WTC11 (cell line): ENCODE measurements at regions not wholly inside any gene's neighbourhood (a gene's known extent, or its start where the extent isn't known, plus 50 kb on each side); places are given as distances from the start of the nearest gene placed in this dataset.

Experiments
- ATAC-seq: fragments of 200-7000 bp; cut with Tn5 transposase; 2 replicates; pipeline ENCODE4 v1.10.0; 2021; ENCODE audit warnings: mild to moderate bottlenecking, moderate library complexity
- CTCF ChIA-PET: fragments of 300-600 bp; sonication (Branson Sonifier 250); formaldehyde crosslinking; loops from one replicate; lab custom pipeline; 2021; ENCODE audit warnings: antibody characterized with exemption; lab: Charles Lee
- POLR2A ChIA-PET: fragments of 350-600 bp; sonication (Branson Sonifier 250); formaldehyde crosslinking; loops from one replicate; lab custom pipeline; 2021; ENCODE audit warnings: antibody characterized with exemption; lab: Charles Lee
- DNase-seq: peaks from one replicate; pipeline ENCODE4 v3.0.0; 2021; ENCODE audit warnings: low spot score
- H3K27ac Mint-ChIP-seq: 2 replicates; pipeline ENCODE4 v1.8.0; 2021; ENCODE audit warnings: mixed read lengths
- H3K27me3 Mint-ChIP-seq: 2 replicates; pipeline ENCODE4 v1.8.0; 2021; ENCODE audit warnings: low read depth, mild to moderate bottlenecking, moderate library complexity, mixed read lengths
- H3K36me3 Mint-ChIP-seq: 2 replicates; pipeline ENCODE4 v1.8.0; 2021; ENCODE audit warnings: mixed read lengths
- H3K4me1 Mint-ChIP-seq: 2 replicates; pipeline ENCODE4 v1.8.0; 2022; ENCODE audit warnings: mixed read lengths
- H3K4me3 Mint-ChIP-seq: 2 replicates; pipeline ENCODE4 v1.8.0; 2021; ENCODE audit warnings: mild to moderate bottlenecking, moderate library complexity, mixed read lengths
- H3K9me3 Mint-ChIP-seq: 2 replicates; pipeline ENCODE4 v1.8.0; 2021; ENCODE audit warnings: mixed read lengths
- ATF3 ChIP-seq: sonication (generic); formaldehyde crosslinking; conservative IDR thresholded peaks from 2 replicates; pipeline ENCODE4 v1.8.1; 2022; ENCODE audit warnings: mild to moderate bottlenecking, missing genetic modification reagents
- ATF6 ChIP-seq: sonication (generic); formaldehyde crosslinking; IDR thresholded peaks from 2 replicates; pipeline ENCODE4 v1.8.1; 2023; ENCODE audit warnings: mild to moderate bottlenecking, missing genetic modification reagents
- CREM ChIP-seq: sonication (generic); formaldehyde crosslinking; IDR thresholded peaks from 2 replicates; pipeline ENCODE4 v1.8.1; 2022; ENCODE audit warnings: mild to moderate bottlenecking, missing genetic modification reagents, moderate library complexity
- FOXK1 ChIP-seq: sonication (generic); formaldehyde crosslinking; IDR thresholded peaks from 2 replicates; pipeline ENCODE4 v1.8.0; 2022; ENCODE audit warnings: mild to moderate bottlenecking, moderate library complexity, missing genetic modification reagents
- GTF2I ChIP-seq: fragments of 250-450 bp; sonication (Bioruptor Pico); conservative IDR thresholded peaks from 2 replicates; pipeline ENCODE4 v1.4.0; 2021; ENCODE audit warnings: mild to moderate bottlenecking
- IRF2 ChIP-seq: sonication (generic); formaldehyde crosslinking; IDR thresholded peaks from 2 replicates; pipeline ENCODE4 v1.8.0; 2022; ENCODE audit warnings: low read depth, missing genetic modification reagents, borderline replicate concordance
- JAZF1 ChIP-seq: fragments of 250-450 bp; sonication (Bioruptor Pico); IDR thresholded peaks from 2 replicates; pipeline ENCODE4 v1.9.0; 2021; ENCODE audit warnings: moderate library complexity, mild to moderate bottlenecking, inconsistent platforms
- NR2C2 ChIP-seq: sonication (generic); formaldehyde crosslinking; IDR thresholded peaks from 2 replicates; pipeline ENCODE4 v1.8.0; 2022; ENCODE audit warnings: mild to moderate bottlenecking, missing genetic modification reagents
- NR3C1 ChIP-seq: sonication (generic); formaldehyde crosslinking; conservative IDR thresholded peaks from 2 replicates; pipeline ENCODE4 v1.8.1; 2023; ENCODE audit warnings: low read depth, mild to moderate bottlenecking, missing genetic modification reagents
- OVOL2 ChIP-seq: fragments of 250-450 bp; sonication (Bioruptor Pico); IDR thresholded peaks from 2 replicates; pipeline ENCODE4 v1.9.0; 2021; ENCODE audit warnings: mild to moderate bottlenecking, borderline replicate concordance
- RELA ChIP-seq: sonication (generic); formaldehyde crosslinking; IDR thresholded peaks from 2 replicates; pipeline ENCODE4 v1.8.1; 2022; ENCODE audit warnings: missing genetic modification reagents, mild to moderate bottlenecking, borderline replicate concordance
- SMAD3 ChIP-seq: sonication (generic); formaldehyde crosslinking; IDR thresholded peaks from 2 replicates; pipeline ENCODE4 v1.8.0; 2022; ENCODE audit warnings: missing genetic modification reagents, mild to moderate bottlenecking, borderline replicate concordance
- ZNF138 ChIP-seq: sonication (generic); formaldehyde crosslinking; conservative IDR thresholded peaks from 2 replicates; pipeline ENCODE4 v1.8.1; 2022; ENCODE audit warnings: mild to moderate bottlenecking, moderate library complexity, missing genetic modification reagents
- ZNF232 ChIP-seq: sonication (generic); formaldehyde crosslinking; IDR thresholded peaks from 2 replicates; pipeline ENCODE4 v1.8.0; 2022; ENCODE audit warnings: mild to moderate bottlenecking, missing genetic modification reagents
- ZNF263 ChIP-seq: sonication (generic); formaldehyde crosslinking; IDR thresholded peaks from 2 replicates; pipeline ENCODE4 v1.8.1; 2022; ENCODE audit warnings: low read depth, mild to moderate bottlenecking, moderate library complexity, missing genetic modification reagents
- ZNF423 ChIP-seq: fragments of 250-450 bp; sonication (Bioruptor Pico); IDR thresholded peaks from 2 replicates; pipeline ENCODE4 v2.1.2; 2022; ENCODE audit warnings: mild to moderate bottlenecking, moderate library complexity
- TF ChIP-seq, protein P1 (sequence below): sonication (generic); formaldehyde crosslinking; IDR thresholded peaks from 2 replicates; pipeline ENCODE4 v1.8.1; 2022; ENCODE audit warnings: mild to moderate bottlenecking, missing genetic modification reagents, moderate library complexity, borderline replicate concordance
- TF ChIP-seq, protein P2 (sequence below): sonication (generic); formaldehyde crosslinking; IDR thresholded peaks from 2 replicates; pipeline ENCODE4 v1.8.1; 2022; ENCODE audit warnings: missing genetic modification reagents, borderline replicate concordance
- TF ChIP-seq, protein P3 (sequence below): sonication (generic); formaldehyde crosslinking; IDR thresholded peaks from 2 replicates; pipeline ENCODE4 v1.8.1; 2023; ENCODE audit warnings: mild to moderate bottlenecking, missing genetic modification reagents
- TF ChIP-seq, protein P4 (sequence below): sonication (generic); formaldehyde crosslinking; IDR thresholded peaks from 2 replicates; pipeline ENCODE4 v1.8.0; 2022; ENCODE audit warnings: mild to moderate bottlenecking, missing genetic modification reagents

- no peak overlapping the region for H3K27ac Mint-ChIP-seq
- ChIA-PET POLR2A (no interaction called here), CTCF (interaction anchor here (1.0 to 2.0 kb wide), 2 partner anchors 86 to 175 kb away, joined by 3 to 5 read pairs; no protein-coding TSS in a partner anchor)
- TF ChIP-seq, protein P1, sequence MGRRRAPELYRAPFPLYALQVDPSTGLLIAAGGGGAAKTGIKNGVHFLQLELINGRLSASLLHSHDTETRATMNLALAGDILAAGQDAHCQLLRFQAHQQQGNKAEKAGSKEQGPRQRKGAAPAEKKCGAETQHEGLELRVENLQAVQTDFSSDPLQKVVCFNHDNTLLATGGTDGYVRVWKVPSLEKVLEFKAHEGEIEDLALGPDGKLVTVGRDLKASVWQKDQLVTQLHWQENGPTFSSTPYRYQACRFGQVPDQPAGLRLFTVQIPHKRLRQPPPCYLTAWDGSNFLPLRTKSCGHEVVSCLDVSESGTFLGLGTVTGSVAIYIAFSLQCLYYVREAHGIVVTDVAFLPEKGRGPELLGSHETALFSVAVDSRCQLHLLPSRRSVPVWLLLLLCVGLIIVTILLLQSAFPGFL = no peak
- TF ChIP-seq NR3C1 (CRISPR knock-in tag) = no peak
- TF ChIP-seq, protein P2, sequence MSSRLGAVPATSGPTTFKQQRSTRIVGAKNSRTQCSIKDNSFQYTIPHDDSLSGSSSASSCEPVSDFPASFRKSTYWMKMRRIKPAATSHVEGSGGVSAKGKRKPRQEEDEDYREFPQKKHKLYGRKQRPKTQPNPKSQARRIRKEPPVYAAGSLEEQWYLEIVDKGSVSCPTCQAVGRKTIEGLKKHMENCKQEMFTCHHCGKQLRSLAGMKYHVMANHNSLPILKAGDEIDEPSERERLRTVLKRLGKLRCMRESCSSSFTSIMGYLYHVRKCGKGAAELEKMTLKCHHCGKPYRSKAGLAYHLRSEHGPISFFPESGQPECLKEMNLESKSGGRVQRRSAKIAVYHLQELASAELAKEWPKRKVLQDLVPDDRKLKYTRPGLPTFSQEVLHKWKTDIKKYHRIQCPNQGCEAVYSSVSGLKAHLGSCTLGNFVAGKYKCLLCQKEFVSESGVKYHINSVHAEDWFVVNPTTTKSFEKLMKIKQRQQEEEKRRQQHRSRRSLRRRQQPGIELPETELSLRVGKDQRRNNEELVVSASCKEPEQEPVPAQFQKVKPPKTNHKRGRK (CRISPR knock-in tag) = no peak
- TF ChIP-seq ZNF232 (CRISPR knock-in tag) = no peak
- no peak for TF ChIP-seq IRF2
- no peak for TF ChIP-seq FOXK1 (CRISPR knock-in tag)
- TF ChIP-seq, protein P3, sequence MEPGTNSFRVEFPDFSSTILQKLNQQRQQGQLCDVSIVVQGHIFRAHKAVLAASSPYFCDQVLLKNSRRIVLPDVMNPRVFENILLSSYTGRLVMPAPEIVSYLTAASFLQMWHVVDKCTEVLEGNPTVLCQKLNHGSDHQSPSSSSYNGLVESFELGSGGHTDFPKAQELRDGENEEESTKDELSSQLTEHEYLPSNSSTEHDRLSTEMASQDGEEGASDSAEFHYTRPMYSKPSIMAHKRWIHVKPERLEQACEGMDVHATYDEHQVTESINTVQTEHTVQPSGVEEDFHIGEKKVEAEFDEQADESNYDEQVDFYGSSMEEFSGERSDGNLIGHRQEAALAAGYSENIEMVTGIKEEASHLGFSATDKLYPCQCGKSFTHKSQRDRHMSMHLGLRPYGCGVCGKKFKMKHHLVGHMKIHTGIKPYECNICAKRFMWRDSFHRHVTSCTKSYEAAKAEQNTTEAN (CRISPR knock-in tag) = no peak
- no peak for TF ChIP-seq SMAD3 (CRISPR knock-in tag)
- TF ChIP-seq ATF6 (CRISPR knock-in tag) = no peak
- TF ChIP-seq, protein P4, sequence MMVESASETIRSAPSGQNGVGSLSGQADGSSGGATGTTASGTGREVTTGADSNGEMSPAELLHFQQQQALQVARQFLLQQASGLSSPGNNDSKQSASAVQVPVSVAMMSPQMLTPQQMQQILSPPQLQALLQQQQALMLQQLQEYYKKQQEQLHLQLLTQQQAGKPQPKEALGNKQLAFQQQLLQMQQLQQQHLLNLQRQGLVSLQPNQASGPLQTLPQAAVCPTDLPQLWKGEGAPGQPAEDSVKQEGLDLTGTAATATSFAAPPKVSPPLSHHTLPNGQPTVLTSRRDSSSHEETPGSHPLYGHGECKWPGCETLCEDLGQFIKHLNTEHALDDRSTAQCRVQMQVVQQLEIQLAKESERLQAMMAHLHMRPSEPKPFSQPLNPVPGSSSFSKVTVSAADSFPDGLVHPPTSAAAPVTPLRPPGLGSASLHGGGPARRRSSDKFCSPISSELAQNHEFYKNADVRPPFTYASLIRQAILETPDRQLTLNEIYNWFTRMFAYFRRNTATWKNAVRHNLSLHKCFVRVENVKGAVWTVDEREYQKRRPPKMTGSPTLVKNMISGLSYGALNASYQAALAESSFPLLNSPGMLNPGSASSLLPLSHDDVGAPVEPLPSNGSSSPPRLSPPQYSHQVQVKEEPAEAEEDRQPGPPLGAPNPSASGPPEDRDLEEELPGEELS (CRISPR knock-in tag) = no peak
- H3K4me3 Mint-ChIP-seq = no peak overlapping the region
- peaks cover 13% of the 10 kb centered on the region for H3K9me3 Mint-ChIP-seq
- no peaks in the 10 kb centered on the region; the same call in 1 of the 2 replicates for H3K27me3 Mint-ChIP-seq
- ATAC-seq (no peak), DNase-seq (no peak)
- H3K4me1 Mint-ChIP-seq = peaks cover 11% of the 10 kb centered on the region
- no peaks in the 10 kb centered on the region for H3K36me3 Mint-ChIP-seq
Observed at GRCh38 chr7:37557571-37558209, 109.0 kb upstream of the ELMO1 start.

GRCh38 chr7:37558320-37559096 lies 109.8 kb upstream of the ELMO1 start:
- Mint-ChIP-seq H3K4me1 (peaks cover 10% of the 10 kb centered on the region), H3K36me3 (no peaks in the 10 kb centered on the region), H3K9me3 (peaks cover 8% of the 10 kb centered on the region; the same call in 1 of the 2 replicates), H3K4me3 (no peak overlapping the region), H3K27me3 (no peaks in the 10 kb centered on the region; the same call in 1 of the 2 replicates), H3K27ac (0 out of 2 replicates have a peak overlapping the region, but pooled peaks have one; percentile 50)
- TF ChIP-seq ZNF138 (CRISPR knock-in tag) (no peak), NR2C2 (no peak), OVOL2 (CRISPR knock-in tag) (no peak), ZNF423 (no peak), IRF2 (no peak), RELA (CRISPR knock-in tag) (no peak), JAZF1 (CRISPR knock-in tag) (no peak), CREM (CRISPR knock-in tag) (no peak), ZNF263 (CRISPR knock-in tag) (no peak), ZNF232 (CRISPR knock-in tag) (no peak), GTF2I (CRISPR knock-in tag) (no peak), ATF3 (no peak)
- TF ChIP-seq, protein P2 (CRISPR knock-in tag) = no peak
- ATAC-seq (0 out of 2 replicates have a peak, but pooled peaks have one; percentile 48), DNase-seq (no peak)
- POLR2A ChIA-PET = no interaction called here
- CTCF ChIA-PET = interaction anchor here (1.0 to 2.0 kb wide), 3 partner anchors 66 to 174 kb away, joined by 3 to 5 read pairs (median 3); no protein-coding TSS in a partner anchor
